Keratinocyte (primary cell): ENCODE measurements at regions not wholly inside any gene's neighbourhood (a gene's known extent, or its start where the extent isn't known, plus 50 kb on each side); places are given as distances from the start of the nearest gene placed in this dataset.

Experiments used
- CTCF ChIP-seq, 3 experiments: IDR thresholded peaks in 1 of 3; conservative IDR thresholded peaks in 1 of 3; optimal IDR thresholded peaks in 1 of 3; 2 replicates in 2 of 3; 3 replicates in 1 of 3; pipeline versions ENCODE3 to v1.5.1; 2011; ENCODE audit warnings: low read length in 3 of 3, mild to moderate bottlenecking in 3 of 3, moderate library complexity in 2 of 3, control low read depth in 1 of 3, inconsistent platforms in 1 of 3; ENCODE audit not compliant: insufficient read depth in 2 of 3; ENCODE audit errors: extremely low read depth in 1 of 3
- EZH2 ChIP-seq: IDR thresholded peaks from one replicate; pipeline ENCODE4 v1.6.1; 2012; ENCODE audit warnings: inconsistent platforms, mild to moderate bottlenecking, low read length, moderate library complexity

- TF ChIP-seq CTCF (optimal IDR thresholded peaks at IDR 0.05 in 1 of 3, IDR thresholded peaks at IDR 0.05 in 1 of 3, conservative IDR thresholded peaks at IDR 0.05 in 1 of 3; ENCODE audit: extremely low read depth in 1 of 3, insufficient read depth in 2 of 3, low read length in 3 of 3) (no peak), EZH2 (no peak)
Measured at GRCh38 chr12:20967756-20968155, 157.3 kb downstream of the SLCO1B3 start.
